ENCODE measurements at regions not wholly inside any gene's neighbourhood (a gene's known extent, or its start where the extent isn't known, plus 50 kb on each side); places are given as distances from the start of the nearest gene placed in this dataset.

DNA sequence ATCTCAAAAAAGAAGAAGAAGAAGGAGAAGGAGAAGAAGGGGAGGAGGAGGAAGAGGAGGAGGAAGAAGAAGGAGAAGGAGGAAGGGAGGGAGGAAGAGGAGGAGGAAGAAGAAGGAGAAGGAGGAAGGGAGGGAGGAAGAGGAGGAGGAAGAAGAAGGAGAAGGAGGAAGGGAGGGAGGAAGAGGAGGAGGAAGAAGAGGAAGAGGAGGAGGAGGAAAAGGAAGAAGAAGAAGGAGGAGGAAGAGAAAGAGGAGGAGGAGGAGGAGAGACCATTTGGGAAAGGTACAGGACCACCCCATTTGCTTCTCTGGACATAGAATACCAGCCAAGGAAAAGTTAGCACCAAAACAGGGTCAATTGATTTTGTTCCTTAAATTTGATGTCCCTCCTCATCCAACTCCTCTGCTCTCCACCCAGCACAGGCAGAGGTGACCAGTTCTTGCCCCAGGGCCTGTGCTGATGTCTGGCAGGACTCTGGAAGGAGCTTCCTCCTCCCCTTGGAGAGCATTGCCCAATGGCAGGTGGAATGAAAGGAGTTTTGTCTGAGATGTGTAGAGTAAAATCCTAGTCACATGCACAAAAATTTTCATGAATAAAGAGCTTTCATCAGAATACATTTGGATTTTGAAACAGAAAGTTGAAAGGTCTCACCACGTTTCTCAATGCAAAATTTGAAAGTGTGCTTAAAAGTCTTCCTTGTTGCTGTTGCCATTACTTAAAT is 182.9 kb downstream of the LY86 start:
- H3K36me3 ChIP-seq (ENCODE audit: control insufficient read depth, insufficient read depth, low read length): no peaks in the 10 kb centered on the region
- no peaks in the 10 kb centered on the region for H3K4me1 ChIP-seq (ENCODE audit: control insufficient read depth, insufficient read depth, low read length, poor library complexity, severe bottlenecking)
- no peak for ATAC-seq (ENCODE audit: low read depth in 2 of 2)
- Mint-ChIP-seq H3K4me3 (no peak overlapping the region), H3K36me3 (no peaks in the 10 kb centered on the region), H3K9me3 (peaks cover 0 to 7% (median 0%) of the 10 kb centered on the region in 7 donors), H3K27ac (no peak overlapping the region), H3K27me3 (peaks cover 19% of the 10 kb centered on the region), H3K4me1 (peaks cover 0 to 7% (median 0%) of the 10 kb centered on the region in 4 donors)
- H3K27ac ChIP-seq (ENCODE audit: insufficient read depth, low read length, poor library complexity, severe bottlenecking): no peak overlapping the region
- DNase-seq: no peak
- peaks cover 2% of the 10 kb centered on the region for H3K27me3 ChIP-seq (ENCODE audit: control insufficient read depth, insufficient read depth, low read length)
- no peak overlapping the region for H3K4me3 ChIP-seq (ENCODE audit: low read depth, low read length)
- H3K9me3 ChIP-seq (ENCODE audit: control insufficient read depth in 2 of 2, low read length in 2 of 2): peaks cover 0 to 2% of the 10 kb centered on the region in 2 experiments

DNA sequence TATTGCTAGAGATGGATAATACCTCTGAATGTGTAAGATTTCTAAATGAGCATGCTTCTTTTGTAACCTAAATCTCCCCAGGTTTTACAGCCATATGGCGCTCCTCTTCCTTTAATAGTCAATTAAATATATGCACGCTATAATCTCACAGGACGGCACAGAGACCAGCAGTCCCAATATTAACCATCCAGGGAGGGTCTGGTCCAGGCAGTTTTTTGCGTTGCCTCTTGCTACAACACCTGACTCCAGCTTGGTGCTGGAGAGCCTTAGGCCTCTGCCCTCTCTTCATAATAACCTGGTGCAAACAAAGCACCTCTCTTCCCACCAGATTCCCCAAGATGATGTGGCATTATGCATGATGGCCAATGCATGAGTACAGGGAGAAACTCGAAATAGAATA is 183.4 kb downstream of the LY86 start:
- Histone ChIP-seq H3K9me3 (ENCODE audit: control insufficient read depth in 2 of 2, low read length in 2 of 2) (peaks cover 0 to 2% of the 10 kb centered on the region in 2 experiments), H3K36me3 (ENCODE audit: control insufficient read depth, insufficient read depth, low read length) (no peaks in the 10 kb centered on the region), H3K27ac (ENCODE audit: insufficient read depth, low read length, poor library complexity, severe bottlenecking) (no peak overlapping the region), H3K4me3 (ENCODE audit: low read depth, low read length) (no peak overlapping the region), H3K27me3 (ENCODE audit: control insufficient read depth, insufficient read depth, low read length) (peaks cover 5% of the 10 kb centered on the region), H3K4me1 (ENCODE audit: control insufficient read depth, insufficient read depth, low read length, poor library complexity, severe bottlenecking) (no peaks in the 10 kb centered on the region)
- Mint-ChIP-seq H3K27me3 (peaks cover 23% of the 10 kb centered on the region), H3K27ac (no peak overlapping the region), H3K4me3 (no peak overlapping the region), H3K36me3 (no peaks in the 10 kb centered on the region), H3K9me3 (peaks cover 0 to 10% (median 0%) of the 10 kb centered on the region in 7 donors), H3K4me1 (peaks cover 0 to 7% (median 0%) of the 10 kb centered on the region in 4 donors)
- DNase-seq (no peak), ATAC-seq (ENCODE audit: low read depth in 2 of 2) (no peak)

DNA sequence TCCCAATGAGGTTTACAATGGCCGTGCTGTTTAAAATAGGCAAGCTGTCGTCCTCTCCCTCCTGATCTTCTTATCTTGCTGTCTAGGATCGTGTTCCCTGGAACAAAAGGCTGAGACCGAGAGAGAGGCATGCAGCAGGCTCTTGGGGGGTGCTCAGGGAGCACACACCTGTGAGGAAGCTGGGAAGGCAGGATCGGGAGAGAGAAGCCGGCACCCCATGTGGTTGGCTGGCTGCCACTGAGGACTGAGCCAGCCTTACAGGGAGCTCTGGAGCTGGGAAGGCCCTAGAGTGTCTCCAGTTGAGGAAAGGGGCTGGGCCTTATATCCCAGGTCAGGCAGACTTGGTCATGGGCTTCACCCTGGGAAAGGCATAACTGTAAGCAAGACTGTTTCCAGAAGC is 184.2 kb downstream of the LY86 start:
- H3K36me3 Mint-ChIP-seq: no peaks in the 10 kb centered on the region
- Histone ChIP-seq H3K4me1 (ENCODE audit: control insufficient read depth, insufficient read depth, low read length, poor library complexity, severe bottlenecking) (no peaks in the 10 kb centered on the region), H3K4me3 (ENCODE audit: low read depth, low read length) (no peak overlapping the region), H3K27me3 (ENCODE audit: control insufficient read depth, insufficient read depth, low read length) (peaks cover 5% of the 10 kb centered on the region), H3K9me3 (ENCODE audit: control insufficient read depth in 2 of 2, low read length in 2 of 2) (peaks cover 0 to 2% of the 10 kb centered on the region in 2 experiments), H3K27ac (ENCODE audit: insufficient read depth, low read length, poor library complexity, severe bottlenecking) (no peak overlapping the region), H3K36me3 (ENCODE audit: control insufficient read depth, insufficient read depth, low read length) (no peaks in the 10 kb centered on the region)
- H3K9me3 Mint-ChIP-seq: peaks cover 0 to 11% (median 0%) of the 10 kb centered on the region in 7 donors
- H3K4me1 Mint-ChIP-seq: peaks cover 0 to 7% (median 0%) of the 10 kb centered on the region in 4 donors
- no peak overlapping the region for H3K4me3 Mint-ChIP-seq
- no peak overlapping the region for H3K27ac Mint-ChIP-seq
- peaks cover 27% of the 10 kb centered on the region for H3K27me3 Mint-ChIP-seq
- DNase-seq (no peak), ATAC-seq (ENCODE audit: low read depth in 2 of 2) (no peak)

DNA sequence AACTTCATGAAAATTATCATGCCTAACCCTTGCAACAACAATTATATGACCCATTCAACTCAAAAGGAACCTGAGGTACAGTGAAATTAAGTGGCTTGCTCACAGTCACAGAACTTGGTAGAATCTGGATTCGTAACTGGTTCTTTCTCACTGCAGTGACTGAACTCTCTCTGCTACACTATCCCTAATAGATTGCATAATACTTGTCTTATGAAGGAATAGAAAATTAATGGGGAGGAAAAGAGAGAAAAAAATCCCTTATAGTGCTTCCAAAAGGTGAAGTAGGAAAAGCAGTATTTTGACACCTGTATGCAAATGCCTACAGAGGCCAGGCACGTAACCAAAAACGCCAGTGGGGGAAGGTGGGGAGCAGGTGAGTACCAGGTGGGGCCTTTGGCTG is 186.6 kb downstream of the LY86 start:
- Mint-ChIP-seq H3K4me3 (no peak overlapping the region), H3K9me3 (peaks cover 0 to 10% (median 1%) of the 10 kb centered on the region in 7 donors), H3K27ac (no peak overlapping the region), H3K27me3 (peaks cover 29% of the 10 kb centered on the region), H3K36me3 (no peaks in the 10 kb centered on the region), H3K4me1 (peaks cover 0 to 5% (median 0%) of the 10 kb centered on the region in 4 donors)
- Histone ChIP-seq H3K27me3 (ENCODE audit: control insufficient read depth, insufficient read depth, low read length) (peaks cover 3% of the 10 kb centered on the region), H3K27ac (ENCODE audit: insufficient read depth, low read length, poor library complexity, severe bottlenecking) (no peak overlapping the region), H3K4me3 (ENCODE audit: low read depth, low read length) (no peak overlapping the region), H3K4me1 (ENCODE audit: control insufficient read depth, insufficient read depth, low read length, poor library complexity, severe bottlenecking) (no peaks in the 10 kb centered on the region), H3K36me3 (ENCODE audit: control insufficient read depth, insufficient read depth, low read length) (no peaks in the 10 kb centered on the region), H3K9me3 (ENCODE audit: control insufficient read depth in 2 of 2, low read length in 2 of 2) (peaks cover 0 to 2% of the 10 kb centered on the region in 2 experiments)
- DNase-seq (no peak), ATAC-seq (ENCODE audit: low read depth in 2 of 2) (no peak)

GRCh38 chr6:6780231-6780630 is 191.7 kb downstream of the LY86 start:
- Histone ChIP-seq H3K4me3 (ENCODE audit: low read depth, low read length) (no peak overlapping the region), H3K27ac (ENCODE audit: insufficient read depth, low read length, poor library complexity, severe bottlenecking) (no peak overlapping the region), H3K36me3 (ENCODE audit: control insufficient read depth, insufficient read depth, low read length) (no peaks in the 10 kb centered on the region), H3K27me3 (ENCODE audit: control insufficient read depth, insufficient read depth, low read length) (peaks cover 3% of the 10 kb centered on the region), H3K4me1 (ENCODE audit: control insufficient read depth, insufficient read depth, low read length, poor library complexity, severe bottlenecking) (no peaks in the 10 kb centered on the region), H3K9me3 (ENCODE audit: control insufficient read depth in 2 of 2, low read length in 2 of 2) (peaks cover 0 to 2% of the 10 kb centered on the region in 2 experiments)
- Mint-ChIP-seq H3K36me3 (no peaks in the 10 kb centered on the region), H3K27me3 (peaks cover 19% of the 10 kb centered on the region), H3K4me3 (no peak overlapping the region), H3K27ac (no peak overlapping the region), H3K4me1 (no peaks in the 10 kb centered on the region), H3K9me3 (peaks cover 0 to 5% (median under 1%) of the 10 kb centered on the region in 7 donors)
- ATAC-seq (ENCODE audit: low read depth in 2 of 2) (no peak), DNase-seq (no peak)

DNA sequence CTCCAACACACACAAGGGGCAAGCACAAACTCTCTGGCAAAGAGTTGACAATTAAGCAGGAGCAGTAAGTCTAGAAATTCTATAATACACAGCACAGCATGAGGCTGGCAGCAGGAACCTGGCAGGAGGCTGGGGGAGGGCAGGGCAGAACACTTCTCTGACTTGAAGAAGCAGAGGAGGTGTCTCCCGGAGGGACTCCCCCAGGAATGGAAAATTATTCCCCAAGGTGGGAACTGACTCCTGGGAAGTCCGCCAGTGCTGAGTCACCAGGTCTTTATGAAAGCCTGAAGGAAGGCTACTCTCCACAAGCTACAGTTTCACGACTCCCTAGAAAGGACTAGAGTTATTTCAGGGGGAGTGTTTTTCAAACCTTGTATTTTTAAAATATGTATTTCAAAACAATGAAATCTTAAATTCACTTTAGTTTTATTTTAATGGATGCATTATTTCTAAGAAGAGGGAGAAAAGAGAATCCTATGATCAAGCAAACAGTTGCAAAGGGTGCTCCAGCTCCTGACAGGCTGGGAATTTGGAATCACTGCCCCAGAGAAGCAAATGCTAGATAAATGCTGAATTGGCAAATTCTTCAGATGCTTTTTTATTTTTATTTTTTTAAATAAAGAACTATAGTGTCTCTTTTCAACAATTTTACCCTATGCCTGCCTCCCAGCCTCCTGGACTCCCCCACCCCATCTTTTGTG is 192.8 kb downstream of the LY86 start:
- no peak overlapping the region for H3K4me3 ChIP-seq (ENCODE audit: low read depth, low read length)
- Mint-ChIP-seq H3K27ac (no peak overlapping the region), H3K9me3 (peaks cover 0 to 5% (median under 1%) of the 10 kb centered on the region in 7 donors), H3K27me3 (peaks cover 13% of the 10 kb centered on the region), H3K36me3 (no peaks in the 10 kb centered on the region), H3K4me3 (no peak overlapping the region), H3K4me1 (no peaks in the 10 kb centered on the region)
- no peaks in the 10 kb centered on the region for H3K36me3 ChIP-seq (ENCODE audit: control insufficient read depth, insufficient read depth, low read length)
- DNase-seq (no peak), ATAC-seq (ENCODE audit: low read depth in 2 of 2) (no peak)
- no peaks in the 10 kb centered on the region for H3K4me1 ChIP-seq (ENCODE audit: control insufficient read depth, insufficient read depth, low read length, poor library complexity, severe bottlenecking)
- peaks cover 3% of the 10 kb centered on the region for H3K27me3 ChIP-seq (ENCODE audit: control insufficient read depth, insufficient read depth, low read length)
- no peak overlapping the region for H3K27ac ChIP-seq (ENCODE audit: insufficient read depth, low read length, poor library complexity, severe bottlenecking)
- H3K9me3 ChIP-seq (ENCODE audit: control insufficient read depth in 2 of 2, low read length in 2 of 2): peaks cover 0 to under 1% of the 10 kb centered on the region in 2 experiments

- Histone ChIP-seq H3K27me3 (ENCODE audit: control insufficient read depth, insufficient read depth, low read length) (peaks cover 2% of the 10 kb centered on the region), H3K27ac (ENCODE audit: insufficient read depth, low read length, poor library complexity, severe bottlenecking) (no peak overlapping the region), H3K36me3 (ENCODE audit: control insufficient read depth, insufficient read depth, low read length) (no peaks in the 10 kb centered on the region), H3K4me1 (ENCODE audit: control insufficient read depth, insufficient read depth, low read length, poor library complexity, severe bottlenecking) (no peaks in the 10 kb centered on the region), H3K4me3 (ENCODE audit: low read depth, low read length) (no peak overlapping the region), H3K9me3 (ENCODE audit: control insufficient read depth in 2 of 2, low read length in 2 of 2) (no peaks in the 10 kb centered on the region)
- Mint-ChIP-seq H3K36me3 (no peaks in the 10 kb centered on the region), H3K4me3 (no peak overlapping the region), H3K4me1 (no peaks in the 10 kb centered on the region), H3K27me3 (peaks cover 8% of the 10 kb centered on the region), H3K27ac (no peak overlapping the region), H3K9me3 (peaks cover 0 to 2% (median 1%) of the 10 kb centered on the region in 7 donors)
- no peak for DNase-seq
- ATAC-seq (ENCODE audit: low read depth in 2 of 2): no peak
Observed at GRCh38 chr6:6781873-6782227, 193.3 kb downstream of the LY86 start.

All from CD4-positive, CD25-positive, alpha-beta regulatory T cell (primary cell).